ENCODE measurements at regions not wholly inside any gene's neighbourhood (a gene's known extent, or its start where the extent isn't known, plus 50 kb on each side); places are given as distances from the start of the nearest gene placed in this dataset.
"Not testable (repeated sequence)": the region's sequence is repeated elsewhere in the genome, so short reads cannot be mapped to it uniquely, and the experiment has no call there.

DNA sequence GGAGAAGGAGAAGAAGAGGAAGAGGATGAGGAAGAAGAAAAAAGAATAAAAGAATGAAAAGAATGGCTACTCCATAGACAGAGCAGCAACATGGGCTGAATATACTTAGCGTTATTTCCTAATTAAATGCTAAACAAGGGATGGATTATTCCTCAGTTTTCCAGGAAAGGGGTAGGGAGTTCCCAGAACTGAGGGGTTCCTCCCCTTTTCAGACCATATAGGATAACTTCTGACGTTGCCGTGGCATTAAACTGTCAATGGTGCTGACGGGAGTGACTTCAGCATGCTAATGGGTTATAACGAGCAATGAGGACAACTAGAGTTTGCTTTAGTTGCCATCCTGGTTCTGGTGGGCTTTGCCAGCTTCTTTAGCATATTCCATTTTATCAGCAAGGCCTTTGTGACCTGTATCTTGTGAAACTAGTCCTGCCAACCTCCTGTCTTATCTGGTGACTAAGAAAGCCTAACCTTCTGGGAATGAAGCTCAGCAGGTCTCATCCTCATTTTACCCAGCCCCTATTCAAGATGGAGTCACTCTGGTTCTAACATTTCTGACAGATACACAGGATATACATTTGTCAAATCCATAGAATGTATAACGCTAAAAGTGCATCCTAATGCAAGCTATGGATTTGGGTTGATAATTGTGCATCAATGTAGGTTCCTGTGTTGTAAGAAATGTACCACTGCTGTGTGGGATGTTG lies 152.3 kb downstream of the MAIP1 start:
- intact Hi-C loops (cut with DNase I), result no loop called here
- TF ChIP-seq POLR2A (IDR thresholded peaks at IDR 0.05), result no peak
- TF ChIP-seq, protein P1, sequence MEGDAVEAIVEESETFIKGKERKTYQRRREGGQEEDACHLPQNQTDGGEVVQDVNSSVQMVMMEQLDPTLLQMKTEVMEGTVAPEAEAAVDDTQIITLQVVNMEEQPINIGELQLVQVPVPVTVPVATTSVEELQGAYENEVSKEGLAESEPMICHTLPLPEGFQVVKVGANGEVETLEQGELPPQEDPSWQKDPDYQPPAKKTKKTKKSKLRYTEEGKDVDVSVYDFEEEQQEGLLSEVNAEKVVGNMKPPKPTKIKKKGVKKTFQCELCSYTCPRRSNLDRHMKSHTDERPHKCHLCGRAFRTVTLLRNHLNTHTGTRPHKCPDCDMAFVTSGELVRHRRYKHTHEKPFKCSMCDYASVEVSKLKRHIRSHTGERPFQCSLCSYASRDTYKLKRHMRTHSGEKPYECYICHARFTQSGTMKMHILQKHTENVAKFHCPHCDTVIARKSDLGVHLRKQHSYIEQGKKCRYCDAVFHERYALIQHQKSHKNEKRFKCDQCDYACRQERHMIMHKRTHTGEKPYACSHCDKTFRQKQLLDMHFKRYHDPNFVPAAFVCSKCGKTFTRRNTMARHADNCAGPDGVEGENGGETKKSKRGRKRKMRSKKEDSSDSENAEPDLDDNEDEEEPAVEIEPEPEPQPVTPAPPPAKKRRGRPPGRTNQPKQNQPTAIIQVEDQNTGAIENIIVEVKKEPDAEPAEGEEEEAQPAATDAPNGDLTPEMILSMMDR (IDR thresholded peaks at IDR 0.05), result no peak
- DNase-seq (no peak), ATAC-seq (no peak)
- H3K4me1 ChIP-seq, result peaks cover 0 to 3% (median 0%) of the 10 kb centered on the region in 4 donors
- no peak overlapping the region for H3K27ac ChIP-seq
- no peaks in the 10 kb centered on the region for H3K36me3 ChIP-seq
- 89% methylated on average over 6 of the region's 6 CpGs for WGBS (ENCODE audit: insufficient coverage, low coverage, low lambda C conversion rate, missing lambda C conversion rate)
- no peaks in the 10 kb centered on the region for H3K27me3 ChIP-seq
- no peaks in the 10 kb centered on the region for H3K9me3 ChIP-seq
- H3K4me3 ChIP-seq, result no peak overlapping the region

DNA sequence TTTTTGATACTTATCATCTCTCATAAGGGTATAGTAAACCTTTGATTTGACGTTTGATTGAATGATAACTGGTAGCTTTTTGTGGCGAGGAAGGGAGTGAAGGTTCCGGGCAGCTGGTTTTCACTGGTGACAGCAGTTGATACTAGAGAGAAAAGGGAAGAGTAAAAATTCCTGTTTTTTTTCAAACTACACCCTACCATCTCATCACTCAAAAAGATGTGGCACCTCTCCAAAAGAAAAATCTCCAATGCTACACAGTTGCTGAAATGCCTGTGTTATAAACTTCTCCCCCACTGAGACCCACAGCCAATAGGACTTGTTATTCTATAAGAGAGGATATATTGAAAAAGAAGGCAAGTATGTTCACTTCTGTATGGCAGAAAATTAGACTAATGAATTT lies 154.0 kb downstream of the MAIP1 start:
- Histone ChIP-seq H3K27ac (no peak overlapping the region), H3K4me1 (no peaks in the 10 kb centered on the region), H3K36me3 (no peaks in the 10 kb centered on the region), H3K9me3 (no peaks in the 10 kb centered on the region), H3K4me3 (no peak overlapping the region), H3K27me3 (no peaks in the 10 kb centered on the region)
- 72% methylated on average over 3 of the region's 3 CpGs for WGBS (ENCODE audit: insufficient coverage, low coverage, low lambda C conversion rate, missing lambda C conversion rate)
- intact Hi-C loops (cut with DNase I), result no loop called here
- ATAC-seq (no peak), DNase-seq (no peak)
- TF ChIP-seq, protein P1 (IDR thresholded peaks at IDR 0.05), result no peak
- TF ChIP-seq POLR2A (IDR thresholded peaks at IDR 0.05), result no peak

DNA sequence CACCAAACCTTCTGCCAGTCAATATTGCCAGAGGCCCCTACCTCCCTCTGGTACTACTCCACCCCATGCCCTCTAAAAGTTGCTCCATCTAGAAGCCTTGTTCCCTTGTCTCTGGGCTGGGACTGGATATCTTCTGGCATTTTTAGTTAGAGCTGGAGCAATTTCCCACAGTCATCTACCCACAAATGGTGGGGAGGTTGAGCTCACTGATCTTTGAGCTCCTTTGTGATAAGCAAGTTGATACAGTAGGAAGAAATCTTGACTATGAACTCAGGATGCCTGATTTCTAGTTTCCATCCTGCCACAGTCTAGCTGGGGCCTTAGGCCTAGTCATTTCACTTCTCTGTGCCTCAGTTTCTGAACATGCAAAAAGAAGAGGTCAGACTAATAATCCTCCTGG lies 155.0 kb downstream of the MAIP1 start:
- TF ChIP-seq POLR2A (IDR thresholded peaks at IDR 0.05), result no peak
- Histone ChIP-seq H3K36me3 (no peaks in the 10 kb centered on the region), H3K4me1 (no peaks in the 10 kb centered on the region), H3K4me3 (no peak overlapping the region), H3K27ac (no peak overlapping the region), H3K27me3 (no peaks in the 10 kb centered on the region), H3K9me3 (no peaks in the 10 kb centered on the region)
- no peak for ATAC-seq
- intact Hi-C loops (cut with DNase I), result no loop called here
- no peak for DNase-seq

DNA sequence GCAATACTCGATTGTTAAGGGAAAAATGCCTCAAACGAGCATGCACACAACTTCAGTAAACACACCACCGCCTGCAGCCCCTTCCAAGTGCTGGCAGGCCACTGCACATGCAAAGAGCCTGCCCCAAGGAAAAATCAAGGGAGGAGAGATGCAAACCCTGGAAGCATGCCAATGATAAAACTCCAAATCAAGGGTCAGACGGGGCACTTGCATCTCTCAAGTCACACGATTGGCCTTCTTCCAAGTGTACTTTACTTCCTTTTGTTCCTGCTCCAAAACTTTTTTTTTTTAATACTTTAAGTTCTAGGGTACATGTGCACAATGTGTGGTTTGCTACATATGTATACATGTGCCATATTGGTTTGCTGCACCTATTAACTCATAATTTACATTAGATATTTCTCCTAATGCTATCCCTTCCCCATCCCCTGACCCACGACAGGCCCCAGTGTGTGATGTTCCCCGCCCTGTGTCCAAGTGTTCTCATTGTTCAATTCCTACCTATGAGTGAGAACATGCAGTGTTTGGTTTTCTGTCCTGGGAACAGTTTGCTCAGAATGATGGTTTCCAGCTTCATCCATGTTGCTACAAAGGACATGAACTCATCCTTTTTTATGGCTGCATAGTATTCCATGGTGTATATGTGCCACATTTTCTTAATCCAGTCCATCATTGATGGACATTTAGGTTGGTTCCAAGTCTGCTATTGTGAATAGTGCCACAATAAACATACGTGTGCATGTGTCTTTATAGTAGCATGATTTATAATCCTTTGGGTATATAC lies 157.8 kb downstream of the MAIP1 start:
- H3K27ac ChIP-seq; intact Hi-C loops (cut with DNase I); H3K36me3 ChIP-seq; H3K9me3 ChIP-seq; DNase-seq; H3K4me3 ChIP-seq; H3K27me3 ChIP-seq; ATAC-seq; H3K4me1 ChIP-seq: not testable (repeated sequence)
- WGBS (ENCODE audit: insufficient coverage, low coverage, low lambda C conversion rate, missing lambda C conversion rate), result 57% methylated on average over 8 of the region's 8 CpGs

DNA sequence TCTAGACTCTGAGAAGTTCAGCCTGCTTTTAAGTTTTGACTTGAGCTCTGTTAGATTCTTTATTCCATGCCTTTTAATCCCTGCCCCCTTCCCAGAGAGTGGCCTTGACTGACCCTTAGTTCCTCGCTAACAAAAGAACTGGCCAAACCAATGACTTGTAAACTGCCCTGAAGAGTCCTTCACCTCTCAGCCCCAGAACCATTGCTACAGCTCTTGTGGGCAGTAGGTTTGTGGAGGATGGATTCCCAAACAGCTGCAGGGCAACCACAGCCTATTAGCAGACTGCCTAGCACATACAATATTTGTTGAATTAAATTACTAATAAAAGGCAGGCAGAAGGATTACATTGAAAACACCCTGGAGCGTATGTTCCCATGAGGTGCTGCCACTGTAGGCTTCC lies 163.9 kb downstream of the MAIP1 start:
- H3K9me3 ChIP-seq, result no peaks in the 10 kb centered on the region
- TF ChIP-seq, protein P1 (IDR thresholded peaks at IDR 0.05), result no peak
- TF ChIP-seq POLR2A (IDR thresholded peaks at IDR 0.05), result no peak
- H3K27me3 ChIP-seq, result no peaks in the 10 kb centered on the region
- ATAC-seq (no peak), DNase-seq (no peak)
- peaks cover 0 to 12% (median 4%) of the 10 kb centered on the region in 4 donors for H3K4me1 ChIP-seq
- H3K27ac ChIP-seq, result no peak overlapping the region
- H3K4me3 ChIP-seq, result no peak overlapping the region
- intact Hi-C loops (cut with DNase I), result no loop called here
- 80% methylated on average over 2 of the region's 2 CpGs for WGBS (ENCODE audit: insufficient coverage, low coverage, low lambda C conversion rate, missing lambda C conversion rate)
- no peaks in the 10 kb centered on the region for H3K36me3 ChIP-seq
